Mesendoderm (in vitro differentiated cells): ENCODE measurements at regions not wholly inside any gene's neighbourhood (a gene's known extent, or its start where the extent isn't known, plus 50 kb on each side); places are given as distances from the start of the nearest gene placed in this dataset.

ENCODE experiments used
- DNase-seq: peaks from one replicate; pipeline ENCODE4 v3.0.0; 2013
- H2AK5ac ChIP-seq: 2 replicates; pipeline ENCODE4 v1.6.1; 2013; ENCODE audit warnings: low read length, inconsistent platforms
- H2BK120ac ChIP-seq: 2 replicates; pipeline ENCODE4 v1.6.1; 2013; ENCODE audit warnings: low read depth, mild to moderate bottlenecking, low read length, moderate library complexity, mixed read lengths
- H2BK15ac ChIP-seq: replicated peaks from 2 replicates; pipeline ENCODE4 v1.6.1; 2013; ENCODE audit warnings: low read depth, mild to moderate bottlenecking, moderate library complexity
- H2BK5ac ChIP-seq: 2 replicates; pipeline ENCODE4 v1.6.1; 2013; ENCODE audit warnings: low read length, inconsistent platforms
- H3K18ac ChIP-seq: 2 replicates; pipeline ENCODE4 v1.6.1; 2013; ENCODE audit warnings: mild to moderate bottlenecking, low read length, mixed read lengths
- H3K23ac ChIP-seq: one replicate; pipeline ENCODE4 v1.6.1; 2013; ENCODE audit warnings: low read length
- H3K27ac ChIP-seq: 2 replicates; pipeline ENCODE4 v1.5.1; 2013; ENCODE audit warnings: low read depth, mild to moderate bottlenecking, inconsistent platforms, low read length, moderate library complexity
- H3K27me3 ChIP-seq: 2 replicates; pipeline ENCODE4 v1.6.1; 2013; ENCODE audit warnings: low read length, control low read depth, mild to moderate bottlenecking, inconsistent platforms; ENCODE audit not compliant: insufficient read depth, poor library complexity
- H3K36me3 ChIP-seq: 2 replicates; pipeline ENCODE4 v1.6.1; 2013; ENCODE audit warnings: low read length, inconsistent platforms; ENCODE audit not compliant: control insufficient read depth, insufficient read depth
- H3K4ac ChIP-seq: one replicate; pipeline ENCODE4 v1.6.1; 2013; ENCODE audit warnings: low read depth, mild to moderate bottlenecking, low read length, moderate library complexity
- H3K4me1 ChIP-seq: 2 replicates; pipeline ENCODE4 v1.6.1; 2013; ENCODE audit warnings: low read depth, low read length, inconsistent platforms; ENCODE audit not compliant: control insufficient read depth
- H3K4me2 ChIP-seq: 2 replicates; pipeline ENCODE4 v1.6.1; 2013; ENCODE audit warnings: low read length
- H3K4me3 ChIP-seq: 2 replicates; pipeline ENCODE4 v1.5.1; 2013; ENCODE audit warnings: mild to moderate bottlenecking, low read length
- H3K56ac ChIP-seq: one replicate; pipeline ENCODE4 v1.6.1; 2013; ENCODE audit warnings: low read length
- H3K79me1 ChIP-seq: 2 replicates; pipeline ENCODE4 v1.6.1; 2013; ENCODE audit warnings: low read length, inconsistent platforms
- H3K79me2 ChIP-seq: 2 replicates; pipeline ENCODE4 v1.6.1; 2013; ENCODE audit warnings: mild to moderate bottlenecking, low read length; ENCODE audit not compliant: control insufficient read depth, insufficient read depth
- H3K9ac ChIP-seq: 2 replicates; pipeline ENCODE4 v1.6.1; 2013; ENCODE audit warnings: low read length, inconsistent platforms
- H4K5ac ChIP-seq: one replicate; pipeline ENCODE4 v1.6.1; 2013; ENCODE audit warnings: low read length
- H4K8ac ChIP-seq: one replicate; pipeline ENCODE4 v1.6.1; 2013; ENCODE audit warnings: low read depth, mild to moderate bottlenecking, control low read depth, low read length, moderate library complexity
- WGBS: extraction: QIAGEN DNeasy Blood & Tissue Kit; methylation state at CpG from one replicate; pipeline ENCODE4 v1.1.7; 2013; ENCODE audit warnings: low lambda C conversion rate, missing lambda C conversion rate; ENCODE audit not compliant: insufficient coverage; ENCODE audit errors: extremely low coverage; 5-methylcytosine and 5-hydroxymethylcytosine counted together

GRCh38 chr12:115871714-115872113 is 405.8 kb downstream of the MED13L start:
- no peaks in the 10 kb centered on the region for H3K79me1 ChIP-seq
- H2BK5ac ChIP-seq: no peak overlapping the region
- no peaks in the 10 kb centered on the region for H3K36me3 ChIP-seq
- no peak overlapping the region for H3K56ac ChIP-seq
- no peak overlapping the region for H3K23ac ChIP-seq
- no peak overlapping the region for H3K4ac ChIP-seq
- H3K4me3 ChIP-seq: no peak overlapping the region
- DNase-seq: peak; percentile 90
- H3K79me2 ChIP-seq: no peaks in the 10 kb centered on the region
- H3K9ac ChIP-seq: no peak overlapping the region
- no peak overlapping the region for H3K18ac ChIP-seq
- no peaks in the 10 kb centered on the region for H3K27me3 ChIP-seq
- no peak overlapping the region for H2BK120ac ChIP-seq
- H4K5ac ChIP-seq: no peak overlapping the region
- no peak overlapping the region for H3K27ac ChIP-seq
- no CpG with 5 or more reads among the region's 3 CpGs for WGBS
- H3K4me2 ChIP-seq: no peak overlapping the region
- peaks cover 7% of the 10 kb centered on the region for H3K4me1 ChIP-seq
- no peak overlapping the region for H2AK5ac ChIP-seq
- no peak overlapping the region for H2BK15ac ChIP-seq
- H4K8ac ChIP-seq: no peak overlapping the region

GRCh38 chr12:115870510-115870909 is 407.0 kb downstream of the MED13L start:
- H2BK5ac ChIP-seq: no peak overlapping the region
- H3K36me3 ChIP-seq: no peaks in the 10 kb centered on the region
- H3K56ac ChIP-seq: no peak overlapping the region
- DNase-seq: peak; percentile 39
- H2BK120ac ChIP-seq: no peak overlapping the region
- H3K9ac ChIP-seq: no peak overlapping the region
- no peak overlapping the region for H3K4ac ChIP-seq
- H3K27ac ChIP-seq: no peak overlapping the region
- peaks cover 7% of the 10 kb centered on the region for H3K4me1 ChIP-seq
- H3K23ac ChIP-seq: no peak overlapping the region
- H3K79me2 ChIP-seq: no peaks in the 10 kb centered on the region
- H3K18ac ChIP-seq: no peak overlapping the region
- H4K5ac ChIP-seq: no peak overlapping the region
- H3K79me1 ChIP-seq: no peaks in the 10 kb centered on the region
- H3K4me2 ChIP-seq: no peak overlapping the region
- WGBS: no CpG with 5 or more reads among the region's 4 CpGs
- H2AK5ac ChIP-seq: no peak overlapping the region
- no peak overlapping the region for H3K4me3 ChIP-seq
- H2BK15ac ChIP-seq: no peak overlapping the region
- no peaks in the 10 kb centered on the region for H3K27me3 ChIP-seq
- no peak overlapping the region for H4K8ac ChIP-seq

GRCh38 chr12:115870021-115870420 is 407.5 kb downstream of the MED13L start:
- H3K56ac ChIP-seq: no peak overlapping the region
- H3K27ac ChIP-seq: no peak overlapping the region
- H2BK5ac ChIP-seq: no peak overlapping the region
- no peaks in the 10 kb centered on the region for H3K27me3 ChIP-seq
- H3K4me1 ChIP-seq: peaks cover 7% of the 10 kb centered on the region
- no peak for DNase-seq
- H3K18ac ChIP-seq: no peak overlapping the region
- no peak overlapping the region for H4K8ac ChIP-seq
- H3K79me1 ChIP-seq: no peaks in the 10 kb centered on the region
- no peak overlapping the region for H3K9ac ChIP-seq
- no peak overlapping the region for H3K4me3 ChIP-seq
- no peak overlapping the region for H2BK120ac ChIP-seq
- no peaks in the 10 kb centered on the region for H3K36me3 ChIP-seq
- H3K79me2 ChIP-seq: no peaks in the 10 kb centered on the region
- H3K4me2 ChIP-seq: no peak overlapping the region
- H2AK5ac ChIP-seq: no peak overlapping the region
- H2BK15ac ChIP-seq: no peak overlapping the region
- no peak overlapping the region for H3K4ac ChIP-seq
- H4K5ac ChIP-seq: no peak overlapping the region
- no peak overlapping the region for H3K23ac ChIP-seq
- WGBS: no CpG with 5 or more reads among the region's 4 CpGs

GRCh38 chr12:115869604-115870003 is 407.9 kb downstream of the MED13L start:
- no peak for DNase-seq
- no peak overlapping the region for H3K4ac ChIP-seq
- H3K4me1 ChIP-seq: peaks cover 7% of the 10 kb centered on the region
- H3K27ac ChIP-seq: no peak overlapping the region
- H3K4me2 ChIP-seq: no peak overlapping the region
- no CpG with 5 or more reads among the region's 5 CpGs for WGBS
- no peak overlapping the region for H2BK120ac ChIP-seq
- no peaks in the 10 kb centered on the region for H3K79me2 ChIP-seq
- H4K5ac ChIP-seq: no peak overlapping the region
- no peak overlapping the region for H2BK5ac ChIP-seq
- H3K36me3 ChIP-seq: no peaks in the 10 kb centered on the region
- no peak overlapping the region for H2BK15ac ChIP-seq
- no peaks in the 10 kb centered on the region for H3K79me1 ChIP-seq
- no peak overlapping the region for H2AK5ac ChIP-seq
- no peaks in the 10 kb centered on the region for H3K27me3 ChIP-seq
- no peak overlapping the region for H3K56ac ChIP-seq
- H3K23ac ChIP-seq: no peak overlapping the region
- no peak overlapping the region for H3K18ac ChIP-seq
- H4K8ac ChIP-seq: no peak overlapping the region
- H3K9ac ChIP-seq: no peak overlapping the region
- no peak overlapping the region for H3K4me3 ChIP-seq

- Histone ChIP-seq H4K8ac (no peak overlapping the region), H3K56ac (no peak overlapping the region), H3K27me3 (no peaks in the 10 kb centered on the region), H3K4me3 (no peak overlapping the region), H3K4ac (no peak overlapping the region), H2AK5ac (no peak overlapping the region), H2BK5ac (no peak overlapping the region), H4K5ac (no peak overlapping the region), H2BK120ac (no peak overlapping the region), H3K18ac (no peak overlapping the region), H3K79me1 (no peaks in the 10 kb centered on the region), H3K4me2 (no peak overlapping the region), H2BK15ac (no peak overlapping the region), H3K4me1 (peaks cover 7% of the 10 kb centered on the region), H3K23ac (no peak overlapping the region), H3K79me2 (no peaks in the 10 kb centered on the region), H3K9ac (no peak overlapping the region), H3K27ac (no peak overlapping the region), H3K36me3 (no peaks in the 10 kb centered on the region)
- no peak for DNase-seq
- WGBS: no CpG with 5 or more reads among the region's 6 CpGs
These were observed 408.9 kb downstream of the MED13L start for GRCh38 chr12:115868624-115869023.

DNA sequence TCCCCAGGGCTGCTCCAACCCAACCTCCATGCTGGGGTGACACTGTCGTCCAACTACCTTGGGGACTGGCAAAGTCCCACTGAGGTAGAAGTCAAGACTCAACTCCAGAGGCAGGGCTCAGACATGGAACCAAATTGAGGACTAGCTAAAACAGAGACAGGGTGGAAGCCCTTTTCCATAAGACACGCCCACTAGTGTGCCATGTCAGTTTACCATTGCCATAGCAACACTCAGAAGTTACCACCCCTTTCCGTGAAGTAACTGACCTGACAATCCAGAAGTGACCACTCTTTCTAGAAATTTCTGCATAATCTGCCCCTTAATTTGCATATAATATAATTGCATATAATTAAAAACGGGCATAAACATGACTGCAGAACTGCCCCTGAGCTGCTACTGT is 409.6 kb downstream of the MED13L start:
- Histone ChIP-seq H2BK15ac (no peak overlapping the region), H2BK120ac (no peak overlapping the region), H3K23ac (no peak overlapping the region), H3K18ac (no peak overlapping the region), H3K79me2 (no peaks in the 10 kb centered on the region), H4K8ac (no peak overlapping the region), H2AK5ac (no peak overlapping the region), H3K4me1 (peaks cover 7% of the 10 kb centered on the region), H3K4ac (no peak overlapping the region), H3K9ac (no peak overlapping the region), H3K4me3 (no peak overlapping the region), H2BK5ac (no peak overlapping the region), H3K27ac (no peak overlapping the region), H3K36me3 (no peaks in the 10 kb centered on the region), H3K27me3 (no peaks in the 10 kb centered on the region), H3K79me1 (no peaks in the 10 kb centered on the region), H3K56ac (no peak overlapping the region), H4K5ac (no peak overlapping the region), H3K4me2 (no peak overlapping the region)
- peak; percentile 62 for DNase-seq
- no CpG with 5 or more reads among the region's 4 CpGs for WGBS
